ENCODE measurements at regions not wholly inside any gene's neighbourhood (a gene's known extent, or its start where the extent isn't known, plus 50 kb on each side); places are given as distances from the start of the nearest gene placed in this dataset.

GRCh38 chr2:217614498-217614897 lies 388.3 kb downstream of the TNS1 start:
- Histone ChIP-seq H3K27me3 (ENCODE audit: control insufficient read depth in 3 of 3, insufficient read depth in 3 of 3, low read length in 2 of 3) (no peaks in the 10 kb centered on the region), H3K27ac (ENCODE audit: low read depth in 1 of 2, low read length in 1 of 2) (no peak overlapping the region), H3K9ac (ENCODE audit: insufficient read depth in 1 of 2, low read length in 2 of 2) (no peak overlapping the region), H3K36me3 (ENCODE audit: control insufficient read depth in 4 of 4, insufficient read depth in 4 of 4, low read length in 4 of 4) (no peaks in the 10 kb centered on the region), H3K4me1 (ENCODE audit: control insufficient read depth in 5 of 5, insufficient read depth in 5 of 5, low read length in 5 of 5) (peaks cover 0 to 21% (median 4%) of the 10 kb centered on the region in 5 donors), H3K4me3 (no peak overlapping the region), H3K9me3 (ENCODE audit: control insufficient read depth in 4 of 4, insufficient read depth in 3 of 4, low read length in 3 of 4) (no peaks in the 10 kb centered on the region)
- no peak for DNase-seq
- 43 to 82% methylated on average over 3 of the region's 3 CpGs for WGBS, 2 donors
- TF ChIP-seq CTCF (IDR thresholded peaks at IDR 0.05; ENCODE audit: control extremely low read depth, extremely low read depth): no peak
- no peak for ATAC-seq (ENCODE audit: insufficient read depth, low FRiP score)

GRCh38 chr2:217614096-217614495 lies 388.7 kb downstream of the TNS1 start:
- TF ChIP-seq CTCF (IDR thresholded peaks at IDR 0.05; ENCODE audit: control extremely low read depth, extremely low read depth): no peak
- 80 to 90% methylated on average over 4 of the region's 4 CpGs for WGBS, 2 donors

GRCh38 chr2:217612920-217613319 lies 389.9 kb downstream of the TNS1 start:
- DNase-seq (no peak), ATAC-seq (ENCODE audit: insufficient read depth, low FRiP score) (no peak)
- Histone ChIP-seq H3K9me3 (ENCODE audit: control insufficient read depth in 4 of 4, insufficient read depth in 3 of 4, low read length in 3 of 4) (no peaks in the 10 kb centered on the region), H3K9ac (ENCODE audit: insufficient read depth in 1 of 2, low read length in 2 of 2) (no peak overlapping the region), H3K27me3 (ENCODE audit: control insufficient read depth in 3 of 3, insufficient read depth in 3 of 3, low read length in 2 of 3) (no peaks in the 10 kb centered on the region), H3K4me1 (ENCODE audit: control insufficient read depth in 5 of 5, insufficient read depth in 5 of 5, low read length in 5 of 5) (peaks cover 0 to 24% (median 4%) of the 10 kb centered on the region in 5 donors), H3K27ac (ENCODE audit: low read depth in 1 of 2, low read length in 1 of 2) (no peak overlapping the region), H3K36me3 (ENCODE audit: control insufficient read depth in 4 of 4, insufficient read depth in 4 of 4, low read length in 4 of 4) (no peaks in the 10 kb centered on the region), H3K4me3 (no peak overlapping the region)
- TF ChIP-seq CTCF (IDR thresholded peaks at IDR 0.05; ENCODE audit: control extremely low read depth, extremely low read depth): no peak
- WGBS, 2 donors: 96 to 97% methylated on average over 9 of the region's 9 CpGs

More at GRCh38 chr2:217614096-217614495, 388.7 kb downstream of the TNS1 start:
- DNase-seq (no peak), ATAC-seq (ENCODE audit: insufficient read depth, low FRiP score) (no peak)
- no peaks in the 10 kb centered on the region for H3K36me3 ChIP-seq (ENCODE audit: control insufficient read depth in 4 of 4, insufficient read depth in 4 of 4, low read length in 4 of 4)
- H3K4me3 ChIP-seq: no peak overlapping the region
- H3K27me3 ChIP-seq (ENCODE audit: control insufficient read depth in 3 of 3, insufficient read depth in 3 of 3, low read length in 2 of 3): no peaks in the 10 kb centered on the region
- H3K9me3 ChIP-seq (ENCODE audit: control insufficient read depth in 4 of 4, insufficient read depth in 3 of 4, low read length in 3 of 4): no peaks in the 10 kb centered on the region
- H3K27ac ChIP-seq (ENCODE audit: low read depth in 1 of 2, low read length in 1 of 2): no peak overlapping the region
- no peak overlapping the region for H3K9ac ChIP-seq (ENCODE audit: insufficient read depth in 1 of 2, low read length in 2 of 2)
- H3K4me1 ChIP-seq (ENCODE audit: control insufficient read depth in 5 of 5, insufficient read depth in 5 of 5, low read length in 5 of 5): peaks cover 0 to 21% (median 4%) of the 10 kb centered on the region in 5 donors

- H3K27me3 ChIP-seq (ENCODE audit: control insufficient read depth in 3 of 3, insufficient read depth in 3 of 3, low read length in 2 of 3): no peaks in the 10 kb centered on the region
- no peaks in the 10 kb centered on the region for H3K36me3 ChIP-seq (ENCODE audit: control insufficient read depth in 4 of 4, insufficient read depth in 4 of 4, low read length in 4 of 4)
- TF ChIP-seq CTCF (IDR thresholded peaks at IDR 0.05; ENCODE audit: control extremely low read depth, extremely low read depth): no peak
- no peak overlapping the region for H3K9ac ChIP-seq (ENCODE audit: insufficient read depth in 1 of 2, low read length in 2 of 2)
- H3K27ac ChIP-seq (ENCODE audit: low read depth in 1 of 2, low read length in 1 of 2): no peak overlapping the region
- no peak overlapping the region for H3K4me3 ChIP-seq
- 85 to 96% methylated on average over 3 of the region's 3 CpGs for WGBS, 2 donors
- no peaks in the 10 kb centered on the region for H3K9me3 ChIP-seq (ENCODE audit: control insufficient read depth in 4 of 4, insufficient read depth in 3 of 4, low read length in 3 of 4)
- no peak for ATAC-seq (ENCODE audit: insufficient read depth, low FRiP score)
- no peak for DNase-seq
- H3K4me1 ChIP-seq (ENCODE audit: control insufficient read depth in 5 of 5, insufficient read depth in 5 of 5, low read length in 5 of 5): peaks cover 0 to 20% (median 0%) of the 10 kb centered on the region in 5 donors
Observed at GRCh38 chr2:217612211-217612610, 390.6 kb downstream of the TNS1 start.
